Ramos (cell line): ENCODE measurements at regions not wholly inside any gene's neighbourhood (a gene's known extent, or its start where the extent isn't known, plus 50 kb on each side); places are given as distances from the start of the nearest gene placed in this dataset.

Experiments
- in situ Hi-C: fragments of 300-500 bp; cut with MboI; formaldehyde crosslinking; loops from one replicate; pipeline ENCODE4 v1.14.3; 2022; ENCODE audit warnings: low sequenced_read_pairs; ENCODE audit not compliant: unreplicated experiment

- in situ Hi-C loops, result no loop called here
Observed at GRCh38 chr20:24880356-24880755, 68.7 kb upstream of the CST7 start.

- in situ Hi-C loops, result no loop called here
Observed at GRCh38 chr20:24890286-24890685, 58.8 kb upstream of the CST7 start.

GRCh38 chr20:24891546-24892393 lies 57.3 kb upstream of the CST7 start:
- in situ Hi-C loops, result no loop called here

GRCh38 chr20:24892522-24892921 lies 56.5 kb upstream of the CST7 start:
- in situ Hi-C loops, result no loop called here

GRCh38 chr20:24892931-24893330 lies 56.1 kb upstream of the CST7 start:
- in situ Hi-C loops, result no loop called here

- in situ Hi-C loops, result no loop called here
Observed at GRCh38 chr20:24894488-24894887, 54.6 kb upstream of the CST7 start.

- in situ Hi-C loops, result no loop called here
Observed at GRCh38 chr20:24894967-24895366, 54.1 kb upstream of the CST7 start.

- in situ Hi-C loops, result no loop called here
Observed at GRCh38 chr20:24895431-24895830, 53.6 kb upstream of the CST7 start.

- in situ Hi-C loops, result no loop called here
Observed at GRCh38 chr20:24895898-24896658, 53.0 kb upstream of the CST7 start.

- in situ Hi-C loops, result no loop called here
Observed at GRCh38 chr20:24896984-24897383, 52.1 kb upstream of the CST7 start.

- in situ Hi-C loops, result no loop called here
Observed at GRCh38 chr20:24897974-24898373, 51.1 kb upstream of the CST7 start.

- in situ Hi-C loops, result no loop called here
Observed at GRCh38 chr20:24899153-24899552, 49.9 kb upstream of the CST7 start.
